NCI-H146 treated with DMSO at 0.1 percent for 48 hours (cell line): ENCODE measurements at regions not wholly inside any gene's neighbourhood (a gene's known extent, or its start where the extent isn't known, plus 50 kb on each side); places are given as distances from the start of the nearest gene placed in this dataset.
A peak's percentile ranks its signal among the peaks of the same experiment; 100 is the strongest.

ENCODE experiments used
- DNase-seq: peaks from one replicate; lab custom pipeline; 2025; ENCODE audit not compliant: unreplicated experiment; lab: John Stamatoyannopoulos, UW

DNA sequence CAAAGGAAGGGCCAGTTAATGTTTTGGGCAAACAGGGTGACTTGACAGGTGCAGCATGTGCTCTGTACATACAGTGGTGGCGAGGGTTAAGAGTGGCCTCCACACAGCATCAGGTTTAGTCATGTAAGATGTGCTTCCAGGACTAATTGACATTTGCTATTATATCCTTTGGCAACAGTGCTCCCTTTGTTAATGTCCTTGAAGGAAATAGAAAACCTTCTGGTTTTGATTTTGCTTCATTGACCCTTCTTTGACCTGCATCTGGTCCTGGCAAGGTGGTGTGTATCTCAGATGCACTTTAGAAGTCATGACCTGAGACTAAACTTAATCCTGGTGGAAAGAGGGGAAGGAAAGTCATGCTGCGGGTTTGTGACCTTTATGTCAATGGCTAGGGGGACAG is 440.0 kb downstream of the ENC1 start:
- peak; percentile 97 for DNase-seq

DNA sequence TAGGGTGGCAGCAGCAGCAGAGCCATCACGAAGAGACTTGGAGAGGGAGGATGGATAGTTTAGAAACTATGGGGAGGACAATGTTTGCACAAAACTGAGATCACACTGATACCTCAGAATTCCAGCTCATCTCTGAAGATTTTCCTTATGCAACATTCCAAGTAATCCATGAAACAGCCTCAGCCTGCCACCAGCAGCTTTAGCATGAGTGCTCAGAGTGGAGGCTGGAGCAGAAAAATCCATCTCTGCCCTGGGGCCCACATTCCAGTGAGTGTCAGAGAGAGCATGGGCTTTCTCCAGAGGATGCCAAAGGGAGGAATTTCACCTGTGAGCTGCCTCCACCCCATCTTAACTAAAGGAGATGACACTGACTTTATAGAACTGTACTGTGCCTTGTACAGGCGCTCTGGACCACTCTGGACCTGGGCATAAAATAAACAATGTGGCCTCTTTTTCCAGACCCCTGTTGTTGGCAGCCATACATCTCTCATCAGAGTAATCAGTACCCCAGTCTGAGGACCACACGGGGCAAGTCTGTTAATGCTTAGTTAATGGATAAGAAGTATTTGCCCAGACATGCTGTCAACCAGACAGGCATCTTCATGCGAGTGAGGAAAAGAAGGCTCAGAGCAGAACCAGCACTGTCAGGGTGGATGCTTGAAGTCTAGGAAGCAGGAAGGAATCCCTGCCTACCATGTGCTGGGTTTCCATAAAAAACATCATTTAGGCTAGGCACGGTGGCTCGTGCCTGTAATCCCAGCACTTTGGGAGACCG is 440.9 kb downstream of the ENC1 start:
- no peak for DNase-seq

DNA sequence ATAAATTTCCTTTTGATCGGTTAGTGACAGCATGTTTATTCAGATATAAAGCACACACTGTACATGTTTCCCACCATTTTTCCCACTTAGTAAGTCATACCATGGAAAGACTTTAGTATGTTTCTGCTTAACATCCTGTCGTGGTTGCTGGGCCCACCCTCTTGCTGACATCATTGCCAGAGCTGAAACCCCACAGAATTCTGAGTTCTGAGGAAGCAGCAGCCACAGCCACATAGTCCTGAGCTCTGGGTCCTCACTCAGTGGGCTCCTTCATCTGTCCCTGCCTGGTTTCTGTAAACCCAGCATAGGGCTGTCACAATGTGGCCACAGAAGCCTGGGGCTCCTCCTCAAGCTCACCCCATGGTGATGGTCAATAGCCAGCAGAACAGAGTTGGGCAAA is 441.5 kb downstream of the ENC1 start:
- DNase-seq, result no peak

DNA sequence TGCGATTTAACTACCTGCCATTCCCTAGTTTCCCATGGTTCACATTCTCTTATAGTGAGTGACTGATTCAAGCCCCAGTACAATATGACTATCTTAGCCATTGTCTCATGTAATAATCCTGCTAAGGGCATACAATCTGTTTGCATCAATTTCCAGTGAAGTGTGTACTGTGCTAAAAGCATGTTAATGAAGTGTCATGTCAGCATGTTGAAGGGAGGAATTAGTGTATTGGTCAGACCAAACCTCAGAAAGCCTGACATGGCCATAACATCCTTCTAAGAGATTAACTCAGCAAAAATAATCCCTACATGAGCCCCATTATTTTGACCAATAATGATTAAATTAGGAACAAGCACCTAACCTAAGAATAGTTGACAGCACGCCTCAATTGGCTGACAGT is 442.4 kb downstream of the ENC1 start:
- no peak for DNase-seq

DNA sequence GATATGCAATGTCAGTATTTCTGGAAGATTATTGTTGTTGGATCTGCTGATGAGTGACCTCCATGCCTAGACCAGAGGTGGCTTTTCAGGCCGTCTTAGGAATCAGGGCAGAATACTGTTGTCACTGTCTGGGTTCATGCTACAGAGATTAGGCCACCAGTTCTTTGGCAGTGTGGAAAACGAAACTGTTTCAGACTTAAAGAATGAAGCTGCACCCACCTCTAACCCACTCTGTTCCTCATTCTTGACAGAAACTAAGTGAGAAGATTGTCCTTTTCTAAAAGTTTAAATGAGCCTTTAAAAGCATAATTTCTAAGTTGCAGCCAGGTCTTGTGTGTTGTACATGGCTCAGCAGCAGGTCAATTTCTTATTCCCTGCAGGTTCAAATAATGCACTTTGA is 444.3 kb downstream of the ENC1 start:
- no peak for DNase-seq

DNA sequence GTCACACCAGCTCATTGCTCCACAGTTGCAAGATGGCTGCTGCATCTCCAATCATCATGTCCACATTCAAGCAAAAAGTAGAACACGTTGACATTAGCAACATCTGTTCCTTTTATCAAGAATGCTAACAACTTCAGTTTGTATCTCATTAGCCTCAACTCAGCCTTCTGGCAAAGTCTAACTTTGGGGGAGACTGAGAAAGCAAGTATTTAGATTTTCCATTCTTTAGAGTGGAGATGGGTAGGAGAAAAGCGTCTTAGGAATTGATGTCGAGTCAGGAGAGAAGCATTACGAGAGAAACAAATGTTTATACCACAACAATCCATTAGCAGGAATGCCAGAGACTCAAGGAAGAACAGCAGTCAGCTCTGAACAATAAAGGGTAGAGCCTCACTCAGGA is 446.3 kb downstream of the ENC1 start:
- DNase-seq, result no peak

DNA sequence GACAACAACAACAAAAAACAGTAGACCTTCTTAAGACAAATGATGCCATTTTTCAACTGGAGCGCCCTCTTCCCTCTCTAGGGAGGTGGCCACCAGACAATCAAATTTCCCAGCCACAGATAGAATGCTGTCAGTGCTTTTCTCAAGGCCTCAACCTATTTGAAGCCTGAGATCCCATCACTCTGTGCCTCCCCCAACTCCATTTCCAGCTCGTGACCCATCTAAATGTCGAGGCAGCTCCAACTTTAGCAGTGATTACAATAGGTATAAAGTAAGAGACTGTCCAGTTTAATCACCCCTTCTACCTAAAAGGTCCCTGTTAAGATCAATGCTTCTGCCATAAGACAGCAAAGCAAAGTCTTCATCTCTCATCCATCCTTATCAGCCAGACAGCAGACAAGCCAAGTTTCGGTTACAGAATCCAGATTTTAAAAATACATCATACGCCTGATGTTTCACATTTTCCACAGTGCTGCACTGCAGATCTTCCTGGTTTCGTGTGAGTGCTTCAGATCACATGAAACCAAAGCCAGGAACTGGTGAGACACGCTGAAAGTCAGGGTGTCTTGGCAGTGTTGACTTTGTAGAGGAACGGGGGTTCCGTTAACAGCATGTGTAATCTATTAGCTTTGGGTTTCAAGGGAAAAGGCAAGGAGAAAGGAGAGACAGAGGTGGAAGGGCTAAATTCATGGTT is 447.8 kb downstream of the ENC1 start:
- no peak for DNase-seq

DNA sequence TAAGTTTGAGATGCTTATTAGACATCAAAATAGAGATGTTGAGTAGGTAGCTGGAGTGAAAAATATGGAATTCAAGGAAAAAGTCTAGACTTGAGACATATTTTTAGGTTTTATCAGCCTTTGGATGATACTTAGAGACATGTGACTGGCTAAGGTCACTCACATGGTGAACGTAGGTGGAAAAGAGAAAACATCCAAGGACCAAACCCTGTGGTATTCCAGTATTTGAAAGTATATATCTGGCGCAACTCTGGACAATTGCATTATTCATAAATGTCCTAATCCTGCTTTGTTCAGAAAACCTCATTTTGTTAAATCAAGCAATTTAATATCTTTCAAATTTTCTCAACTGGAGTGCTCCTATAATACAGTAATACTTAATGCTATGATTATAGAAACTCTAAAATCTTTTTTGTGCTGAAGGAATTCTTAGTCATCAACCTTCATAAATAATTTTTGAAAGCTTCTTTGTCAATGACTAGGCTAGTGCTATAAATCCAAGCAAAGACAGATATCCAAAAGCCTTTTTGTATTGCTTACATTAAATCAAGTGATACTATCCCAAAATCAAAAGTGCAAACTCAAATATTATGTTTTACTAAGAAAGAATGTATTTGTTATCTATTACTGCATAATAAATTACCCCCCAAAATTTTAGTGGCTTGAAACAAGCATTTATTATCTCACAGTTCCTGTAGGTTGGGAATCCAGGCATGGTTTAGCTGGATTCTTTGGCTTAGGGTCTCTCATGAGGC is 452.0 kb downstream of the ENC1 start:
- DNase-seq, result no peak

DNA sequence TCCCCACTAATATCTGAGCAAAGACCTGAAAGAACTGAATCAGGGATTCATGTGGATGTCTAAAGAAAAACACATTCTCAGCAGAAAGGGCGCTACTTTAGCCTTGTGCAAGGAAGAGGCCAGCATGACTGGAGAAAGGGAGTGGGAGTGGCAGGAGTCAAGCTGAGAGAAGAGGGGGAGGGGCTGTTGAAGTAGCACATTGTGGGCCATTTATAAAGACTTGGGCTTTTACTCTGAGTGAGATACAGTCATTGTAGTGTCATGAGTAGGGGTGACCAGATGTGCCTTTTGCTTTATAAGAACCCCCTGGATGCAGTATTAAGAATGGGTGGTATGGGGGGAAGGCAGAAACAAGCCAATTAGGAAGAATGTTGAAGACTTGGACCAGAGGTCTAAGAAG is 452.8 kb downstream of the ENC1 start:
- DNase-seq, result no peak

DNA sequence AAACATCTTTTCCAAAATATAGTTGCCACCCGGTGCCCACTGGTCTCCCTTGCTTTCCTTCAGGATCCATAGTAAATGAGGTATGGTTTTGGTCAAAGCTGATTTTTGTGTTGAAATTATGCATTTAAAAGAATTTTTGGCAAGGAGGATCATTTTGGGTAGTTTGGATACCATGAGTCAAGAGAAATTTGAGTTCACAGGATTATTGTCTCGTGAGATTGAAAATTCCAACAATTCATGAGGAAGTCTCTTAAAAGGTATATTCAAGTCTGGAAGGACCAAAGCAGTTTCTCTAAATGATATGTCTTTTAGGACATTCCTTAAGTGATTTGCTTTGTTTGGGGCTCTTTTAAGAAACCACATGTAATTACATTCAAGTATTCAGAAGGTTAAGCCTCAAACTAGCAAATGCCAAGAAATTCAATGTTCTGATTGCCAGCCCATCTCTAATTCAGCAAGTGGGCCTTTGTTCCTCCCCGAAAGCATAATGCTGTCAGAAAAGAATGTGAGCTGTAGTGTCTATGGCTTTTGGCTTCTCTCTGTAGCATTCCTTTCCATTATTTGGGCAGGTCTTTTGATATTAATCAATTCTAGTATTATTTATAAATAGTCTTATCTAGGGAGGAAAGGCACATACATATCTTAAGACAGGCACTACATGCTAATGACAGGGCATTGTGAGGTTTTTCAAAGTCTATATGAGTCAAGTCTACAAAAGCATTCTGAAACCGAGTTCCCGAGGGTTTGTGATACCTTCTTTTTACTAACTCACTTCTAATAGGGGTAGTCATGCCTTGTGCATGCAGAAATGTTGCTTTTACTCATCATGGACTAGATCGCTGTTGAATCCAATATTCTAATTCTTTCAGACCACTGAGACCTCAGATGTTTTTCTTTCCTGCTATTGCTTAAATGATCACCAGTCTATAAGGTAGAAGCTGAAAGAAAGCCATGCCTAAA is 453.9 kb downstream of the ENC1 start:
- DNase-seq, result no peak

DNA sequence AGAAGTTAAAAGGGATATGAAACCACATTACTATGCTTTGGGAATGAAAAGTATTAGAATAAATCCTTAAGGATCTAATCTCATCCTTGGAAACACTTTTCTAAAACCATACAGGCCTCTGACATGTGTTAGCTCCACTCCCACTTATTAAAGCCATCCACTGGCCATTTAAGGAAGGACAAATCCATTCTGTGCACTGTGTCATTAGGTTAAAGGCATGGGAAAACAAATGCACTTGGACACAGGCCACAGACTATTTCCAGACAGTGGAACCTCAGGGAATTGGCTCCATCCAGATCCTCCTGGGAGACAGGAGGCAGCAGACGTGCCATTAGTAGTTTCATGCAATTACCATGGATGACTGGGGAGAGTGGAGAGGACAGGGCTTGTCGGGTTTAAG is 454.9 kb downstream of the ENC1 start:
- DNase-seq, result no peak

DNA sequence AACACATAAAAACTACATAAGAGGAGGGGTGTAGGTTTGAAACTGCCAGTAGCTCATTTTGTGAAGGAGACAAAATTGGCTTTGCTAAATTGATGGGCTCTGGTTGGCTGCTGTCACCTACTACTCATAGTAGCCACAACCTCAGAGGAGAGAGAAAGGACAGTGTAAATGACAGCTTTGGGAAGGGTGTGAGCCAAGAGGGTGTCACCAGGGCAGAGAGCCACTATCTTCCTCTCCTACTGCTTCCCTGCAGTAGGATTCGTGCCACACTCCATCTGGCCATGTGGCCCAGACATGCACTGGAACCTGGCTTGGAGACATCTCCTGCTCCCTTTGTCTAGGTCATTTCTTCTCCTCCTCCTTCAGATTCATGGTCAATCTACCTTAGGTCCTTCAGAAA is 455.9 kb downstream of the ENC1 start:
- no peak for DNase-seq

DNA sequence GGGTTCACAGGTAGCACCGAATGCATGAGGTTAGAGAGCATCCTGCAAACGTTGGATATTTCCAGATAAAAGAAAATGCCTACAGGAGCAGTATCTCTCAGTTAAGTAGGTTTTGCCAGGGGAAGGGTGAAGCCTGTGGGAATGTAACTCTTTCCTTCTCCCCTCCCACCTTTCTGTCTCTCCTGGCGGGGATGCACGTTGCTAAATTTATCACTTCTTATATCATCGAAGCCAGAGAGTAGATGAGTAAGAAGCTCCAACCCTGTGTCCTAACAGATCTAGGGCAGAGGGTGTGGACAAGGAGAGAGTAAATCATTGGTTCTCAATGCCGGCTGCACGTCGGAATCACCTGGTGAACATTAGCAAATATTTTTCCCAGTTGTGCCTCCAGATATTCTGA is 457.5 kb downstream of the ENC1 start:
- no peak for DNase-seq

DNA sequence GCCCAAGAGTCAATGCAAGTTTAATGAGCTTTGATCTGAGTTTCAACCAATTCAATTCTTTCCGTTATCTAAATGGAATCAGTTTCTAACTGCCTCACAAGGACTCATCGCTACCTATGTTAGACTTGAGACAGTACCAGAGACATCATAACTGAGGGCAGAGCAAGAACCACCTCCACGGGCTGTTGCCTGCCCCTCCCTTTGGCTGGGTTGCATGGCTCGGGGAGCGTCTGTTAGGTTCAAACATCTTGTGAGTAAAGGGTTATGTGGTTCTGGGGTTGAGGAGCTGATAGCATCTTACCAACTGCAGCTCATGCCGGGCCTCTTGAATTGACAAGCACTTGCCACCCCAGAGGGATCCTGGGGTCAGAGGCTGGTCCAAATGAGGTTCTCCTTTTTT is 457.9 kb downstream of the ENC1 start:
- no peak for DNase-seq

DNA sequence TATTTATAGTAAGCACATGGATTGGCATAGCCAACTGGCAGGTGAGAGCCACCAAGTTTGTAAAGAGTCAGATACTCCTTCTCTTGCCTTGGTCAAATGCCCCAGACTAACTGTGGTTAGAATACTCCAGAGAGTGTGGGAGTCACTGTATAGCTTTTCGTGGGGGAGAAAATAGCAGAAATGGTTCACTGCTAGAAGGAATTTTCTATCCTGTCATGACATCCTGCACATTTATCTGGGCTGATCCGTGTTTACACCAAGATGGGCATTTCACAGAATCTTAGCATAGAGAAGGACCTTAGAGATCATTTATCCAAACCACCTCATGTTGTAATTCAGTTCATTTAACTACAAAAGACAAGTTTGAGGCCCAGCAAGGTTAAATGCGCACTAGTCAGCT is 460.8 kb downstream of the ENC1 start:
- no peak for DNase-seq

DNA sequence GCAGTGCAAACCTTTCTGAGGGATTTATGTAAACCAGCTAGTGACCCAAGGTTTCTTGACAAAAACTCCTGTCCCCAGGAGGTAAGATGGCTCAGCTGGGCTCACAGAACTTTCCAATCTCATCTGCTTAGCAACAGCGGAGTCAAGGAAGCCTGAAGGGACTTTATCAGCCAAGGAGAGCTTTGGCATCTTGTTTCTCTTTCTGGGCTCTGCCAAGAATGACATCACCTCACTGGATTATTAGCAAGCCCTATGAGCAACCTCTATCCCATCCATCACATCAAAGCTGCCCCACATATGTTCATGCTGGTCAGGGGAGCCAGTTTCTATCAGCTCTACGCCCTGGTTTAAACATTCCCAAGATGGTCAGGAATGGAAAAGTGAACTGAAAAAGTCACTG is 461.3 kb downstream of the ENC1 start:
- DNase-seq, result no peak

DNA sequence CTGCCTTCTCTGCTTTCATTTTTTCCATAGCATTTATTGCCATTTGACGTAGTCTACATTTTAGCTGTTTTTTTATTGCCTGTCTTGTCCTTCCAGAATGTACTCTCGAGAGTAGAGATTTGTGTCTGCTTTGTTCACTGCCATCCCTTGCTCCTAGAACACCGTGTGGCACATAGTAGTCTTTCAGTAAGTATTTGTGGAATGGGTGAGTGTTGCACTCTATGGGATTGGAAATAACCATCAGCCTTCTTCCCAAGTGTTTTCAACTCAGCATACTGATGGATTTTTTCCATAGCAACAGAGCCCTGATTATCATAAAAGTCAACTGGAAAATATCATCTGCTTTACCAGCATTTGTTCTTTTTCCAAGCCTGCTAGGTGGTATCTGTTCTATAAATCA is 462.6 kb downstream of the ENC1 start:
- no peak for DNase-seq

DNA sequence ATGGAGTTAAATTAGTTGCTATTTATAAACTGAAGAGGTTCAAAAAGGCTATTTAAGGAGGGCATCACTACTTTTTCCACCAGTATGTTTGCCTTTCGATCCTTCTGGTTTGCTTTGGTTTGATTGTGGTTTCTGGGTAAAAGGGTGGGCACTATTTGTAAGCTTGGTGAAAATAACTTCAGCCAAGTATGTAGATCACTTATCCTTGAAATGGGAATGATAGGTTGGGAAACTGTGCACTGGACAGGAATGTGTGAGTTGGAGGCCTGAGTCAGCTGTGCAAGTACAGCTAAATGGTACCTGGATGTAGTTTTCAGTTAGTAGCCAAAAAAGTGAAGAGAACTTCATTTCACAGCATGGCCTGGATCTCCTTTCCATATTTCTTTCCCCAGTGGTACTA is 466.2 kb downstream of the ENC1 start:
- DNase-seq, result no peak

DNA sequence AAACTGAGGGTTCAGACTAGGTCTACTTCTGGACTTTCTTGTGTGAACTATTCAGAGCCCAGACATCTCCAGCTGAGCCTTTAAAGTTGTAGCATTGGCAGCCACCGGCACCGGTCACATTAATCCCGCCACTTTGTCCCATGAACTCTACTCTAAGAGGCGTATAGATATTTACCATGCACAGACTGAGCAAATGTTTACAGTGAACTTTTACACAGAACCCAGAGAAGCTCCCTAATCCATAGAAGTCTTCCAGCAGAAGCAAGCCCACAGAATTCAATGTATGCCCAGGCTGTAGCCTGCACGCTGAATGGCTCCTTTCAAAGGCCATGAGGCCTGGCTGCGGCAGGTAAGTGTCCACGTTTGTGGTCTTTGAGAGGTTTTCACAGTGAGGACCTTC is 466.9 kb downstream of the ENC1 start:
- no peak for DNase-seq

DNA sequence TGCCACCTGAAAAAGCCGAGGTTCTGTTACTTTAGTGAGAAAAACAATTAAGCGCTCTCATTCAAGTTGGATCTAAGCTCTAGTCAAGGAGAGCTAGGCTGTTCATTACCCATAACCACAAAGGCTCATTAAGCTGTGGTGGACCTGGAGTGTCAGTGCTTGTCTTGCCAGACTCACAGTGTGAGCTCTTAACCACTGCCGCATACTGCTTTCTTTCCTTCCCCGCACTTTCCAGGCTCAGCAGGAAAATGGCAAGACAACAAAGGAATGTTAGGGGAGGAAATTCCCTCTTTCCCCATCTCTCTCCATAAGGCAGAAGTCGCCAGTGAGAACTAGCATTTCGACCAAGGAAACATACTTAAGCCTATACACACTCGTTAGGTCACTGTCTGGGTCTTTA is 467.3 kb downstream of the ENC1 start:
- no peak for DNase-seq

DNA sequence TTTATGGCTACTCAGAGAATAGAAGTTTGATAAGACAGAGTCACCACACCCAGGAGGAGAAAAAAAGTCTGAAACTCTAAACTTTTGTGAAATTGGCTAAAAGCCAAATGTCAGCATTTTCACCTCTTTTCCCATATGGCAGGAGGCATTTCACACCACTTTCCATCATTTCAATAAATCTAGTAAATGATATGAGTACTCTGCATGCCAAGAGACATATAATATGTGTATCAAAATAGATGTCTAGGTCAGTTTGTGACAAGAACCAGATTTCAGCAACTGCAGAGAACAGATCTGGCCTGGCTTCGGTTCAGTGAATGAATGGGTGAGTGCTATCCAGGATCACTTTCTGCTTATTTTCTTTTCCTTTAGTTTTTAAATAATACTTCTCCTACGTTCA is 470.8 kb downstream of the ENC1 start:
- no peak for DNase-seq
